Stimulated activated CD4-positive, alpha-beta T cell treated with anti-CD3 and anti-CD28 coated beads, Interleukin-4, amount 100 ng/mL, for 4 hours (primary cell): ENCODE measurements at regions not wholly inside any gene's neighbourhood (a gene's known extent, or its start where the extent isn't known, plus 50 kb on each side); places are given as distances from the start of the nearest gene placed in this dataset.
"Not testable (repeated sequence)": the region's sequence is repeated elsewhere in the genome, so short reads cannot be mapped to it uniquely, and the experiment has no call there.

Experiments used
- DNase-seq, 2 experiments: peaks; one replicate each; pipeline ENCODE4 v3.0.0-alpha.2; 2020

DNA sequence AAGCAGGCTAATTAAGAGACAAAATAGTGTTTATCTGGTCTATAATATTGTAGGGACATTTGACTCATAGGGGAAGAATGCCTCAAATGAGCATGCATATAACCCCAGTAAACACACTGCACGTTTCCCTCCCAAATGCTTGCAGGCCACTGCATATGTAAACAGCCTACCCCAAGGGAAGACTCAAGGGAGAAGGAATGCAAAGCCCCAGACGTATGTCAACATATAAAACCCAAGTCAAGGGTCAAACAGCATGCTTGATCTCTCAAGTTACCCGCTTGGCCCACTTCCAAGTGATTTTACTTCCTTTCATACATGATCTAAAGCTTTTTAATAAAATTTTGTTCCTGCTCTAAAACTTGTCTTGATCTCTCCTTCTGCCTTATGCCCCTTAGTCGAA is 1090.0 kb downstream of the OTOL1 start:
- no peak for DNase-seq

DNA sequence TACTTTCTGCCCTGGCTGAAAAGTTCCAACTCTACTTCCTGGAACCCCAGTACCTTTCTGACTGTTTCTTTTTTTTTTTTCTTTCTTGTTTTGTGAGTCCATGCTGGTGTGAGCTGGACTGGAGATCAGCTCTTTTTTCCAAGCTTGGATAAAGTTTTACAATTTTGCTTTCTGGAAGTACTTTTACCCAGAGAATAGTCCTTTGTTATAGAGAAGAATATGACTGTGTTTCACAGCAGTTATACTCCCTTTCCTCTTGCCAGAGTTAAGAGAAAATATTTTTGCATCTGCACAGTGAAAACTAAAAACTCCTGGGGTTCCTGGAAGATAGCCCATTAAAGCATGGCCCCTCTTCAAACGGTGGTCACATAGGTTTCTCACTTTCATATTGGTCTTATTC is 1100.6 kb downstream of the OTOL1 start:
- DNase-seq = no peak

DNA sequence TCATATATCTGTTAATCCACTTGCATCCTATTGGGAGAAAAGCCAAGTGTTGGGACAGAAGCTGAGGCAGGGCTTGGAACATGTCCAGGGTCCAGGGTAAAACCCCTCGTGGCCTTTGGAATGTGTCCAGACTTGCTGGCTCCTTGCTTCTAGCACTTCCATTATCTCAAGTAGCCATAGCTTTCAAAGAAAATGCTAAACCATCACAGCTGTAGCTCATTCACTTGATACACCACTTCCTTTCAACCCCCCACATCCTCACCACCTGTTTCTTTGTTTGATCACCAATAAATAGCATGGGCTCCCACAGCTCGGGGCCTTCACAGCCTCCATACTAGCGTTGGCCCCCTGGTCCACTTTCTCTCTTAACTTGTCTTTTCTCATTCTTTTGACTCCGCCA is 1101.9 kb downstream of the OTOL1 start:
- not testable (repeated sequence) for DNase-seq

DNA sequence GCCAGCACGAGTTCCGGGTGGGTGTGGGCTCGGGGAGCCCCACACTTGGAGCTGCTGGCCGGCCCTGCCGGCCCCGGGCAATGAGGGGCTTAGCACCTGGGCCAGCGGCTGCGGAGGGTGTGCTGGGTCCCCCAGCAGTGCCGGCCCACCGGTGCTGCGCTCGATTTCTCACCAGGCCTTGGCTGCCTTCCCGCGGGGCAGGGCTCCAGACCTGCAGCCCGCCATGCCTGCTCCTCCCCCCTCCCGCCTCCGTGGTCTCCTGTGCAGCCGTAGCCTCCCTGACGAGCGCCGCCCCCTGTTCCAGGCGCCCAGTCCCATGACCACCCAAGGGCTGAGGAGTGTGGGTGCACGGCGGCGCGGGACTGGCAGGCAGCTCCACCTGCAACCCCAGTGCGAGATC is 1103.1 kb downstream of the OTOL1 start:
- DNase-seq = not testable (repeated sequence)

DNA sequence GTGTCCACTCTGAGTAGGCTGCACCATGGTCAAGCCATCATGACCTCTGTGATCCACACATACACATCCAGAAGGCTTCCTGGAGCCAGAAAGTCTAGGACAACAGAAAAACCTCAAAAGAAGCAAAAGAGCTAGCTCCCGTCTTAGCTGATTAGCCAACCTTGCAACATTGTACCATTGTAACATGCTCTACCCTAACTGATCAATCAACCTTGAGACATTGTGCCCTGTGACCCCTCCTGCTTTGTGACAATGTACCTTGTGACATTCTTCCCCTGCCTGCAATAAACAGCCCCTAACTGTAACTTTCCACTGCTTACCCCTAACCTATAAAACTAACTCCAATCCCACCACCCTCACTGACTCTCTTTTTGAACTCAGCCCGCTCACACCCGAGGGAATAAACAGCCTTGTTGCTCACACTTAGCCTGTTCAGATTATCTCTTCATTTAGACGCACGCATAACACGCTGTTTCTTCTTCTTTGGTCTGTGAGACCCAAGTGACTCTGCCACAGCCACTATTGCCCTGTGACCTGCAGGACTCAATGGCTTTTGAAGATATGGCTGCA is 1104.6 kb downstream of the OTOL1 start:
- DNase-seq = no peak

DNA sequence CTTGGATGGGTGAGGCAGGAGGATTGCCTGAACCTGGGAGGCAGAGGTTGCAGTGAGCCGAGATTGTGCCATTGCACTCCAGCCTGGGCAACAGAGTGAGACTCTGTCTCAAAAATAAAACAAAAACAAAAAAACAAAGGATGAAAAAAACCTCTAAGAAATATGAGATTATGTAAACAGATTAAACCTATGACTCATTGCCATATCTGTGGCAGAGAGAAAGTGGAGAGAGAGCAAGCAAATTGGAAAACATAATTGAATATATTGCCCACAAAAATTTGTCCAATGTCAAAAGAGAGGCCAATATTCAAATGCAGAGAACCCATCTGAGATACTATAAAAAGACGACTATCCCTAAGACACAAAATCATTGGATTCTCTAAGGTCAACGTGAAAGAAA is 1106.0 kb downstream of the OTOL1 start:
- DNase-seq = no peak

DNA sequence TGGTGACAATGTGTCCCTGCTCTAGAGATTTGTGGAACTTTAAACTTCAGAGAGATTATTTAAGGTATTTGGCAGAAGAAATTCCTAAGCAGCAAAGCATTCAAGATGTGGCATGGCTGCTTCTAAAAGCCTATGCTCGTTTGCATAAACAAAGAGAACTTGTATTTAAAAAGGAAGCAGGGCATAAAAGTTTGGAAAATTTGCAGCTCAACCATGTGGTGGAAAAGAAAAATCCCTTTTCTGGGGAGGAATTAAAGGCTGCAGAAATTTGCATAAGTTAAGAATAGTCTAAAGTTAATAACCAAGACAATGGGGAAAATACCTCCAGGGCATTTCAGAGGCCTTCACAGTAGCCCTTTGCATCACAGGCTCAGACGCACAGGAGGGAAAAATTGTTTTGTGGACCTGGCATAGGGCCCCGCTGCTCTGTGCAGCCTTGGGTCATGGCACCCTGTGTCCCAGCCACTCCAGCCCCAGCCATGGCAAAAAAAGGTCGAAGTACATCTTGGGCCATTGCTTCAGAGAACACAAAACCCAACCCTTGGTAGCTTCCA is 1109.1 kb downstream of the OTOL1 start:
- DNase-seq = no peak

DNA sequence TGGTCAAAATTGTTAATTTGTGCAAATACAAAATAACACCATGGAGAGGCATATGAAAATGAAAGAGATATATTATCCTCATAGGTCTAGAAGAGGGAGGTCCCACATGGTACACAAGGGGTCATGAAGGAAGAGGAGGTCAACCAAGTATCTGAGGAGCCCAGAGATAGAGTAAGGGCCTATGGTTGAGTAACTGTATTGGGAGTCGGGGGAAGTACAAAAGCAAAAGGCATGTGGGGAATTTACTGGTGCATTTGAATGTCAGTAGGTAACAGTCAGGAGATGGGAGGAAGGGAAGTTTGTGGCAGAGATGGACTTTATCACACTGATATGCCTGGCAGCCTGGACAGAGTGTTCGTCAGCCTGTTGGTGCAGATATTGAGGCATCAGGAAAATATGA is 1113.7 kb downstream of the OTOL1 start:
- no peak for DNase-seq

DNA sequence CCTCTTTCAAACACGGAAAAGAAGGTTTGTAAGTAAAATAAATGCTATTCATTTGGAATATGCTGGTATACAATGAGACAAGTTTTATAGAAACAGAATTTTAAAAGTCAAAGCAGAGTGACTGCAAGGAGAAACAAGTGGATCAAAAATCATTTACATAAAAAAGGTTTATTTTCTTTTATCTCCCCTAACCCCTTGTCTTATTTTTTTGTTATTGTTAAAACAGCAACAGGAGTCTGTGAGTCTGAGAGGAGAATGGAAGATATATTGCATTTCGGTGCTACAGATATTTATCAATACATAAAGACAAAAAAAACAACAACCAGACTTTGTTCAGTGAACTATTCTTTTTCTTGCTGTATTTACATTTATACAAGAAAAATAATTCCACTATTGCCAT is 1116.4 kb downstream of the OTOL1 start:
- DNase-seq = no peak

DNA sequence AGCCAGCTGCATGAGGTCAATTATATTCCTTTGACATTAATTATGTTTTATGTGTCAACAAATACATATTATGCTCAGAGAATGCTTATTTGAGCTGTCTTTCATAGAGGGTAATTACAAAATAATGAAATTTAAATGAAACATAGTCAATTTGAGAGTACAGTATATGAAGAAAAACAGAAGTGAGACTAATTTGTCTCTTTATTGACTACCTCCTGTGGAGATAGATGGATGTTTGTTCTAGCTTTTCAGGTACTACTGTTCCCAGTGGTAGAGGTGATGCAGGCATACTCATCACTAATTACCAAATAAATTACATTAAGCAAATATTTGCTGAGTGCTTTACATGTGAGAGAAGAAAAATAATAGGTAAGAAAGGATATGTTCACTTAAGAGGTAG is 1129.6 kb downstream of the OTOL1 start:
- DNase-seq = no peak

DNA sequence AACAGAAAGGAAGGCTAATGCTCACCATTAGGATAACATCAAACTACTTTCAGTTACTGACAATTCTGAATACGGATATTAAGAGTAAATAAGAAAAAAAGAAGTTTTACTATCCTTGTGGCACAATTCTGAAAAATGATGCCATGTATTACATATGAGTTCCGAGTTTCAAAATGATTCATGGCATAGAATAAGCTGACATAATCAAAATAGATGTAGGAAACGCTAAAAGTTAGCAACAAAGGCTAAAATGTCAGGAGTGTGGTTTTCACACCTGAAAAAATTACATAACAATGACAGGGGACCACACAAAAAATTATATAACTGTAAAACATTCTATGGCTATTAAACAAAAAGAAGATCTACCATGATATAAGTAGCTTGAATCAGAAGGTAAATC is 1131.9 kb downstream of the OTOL1 start:
- DNase-seq = no peak

DNA sequence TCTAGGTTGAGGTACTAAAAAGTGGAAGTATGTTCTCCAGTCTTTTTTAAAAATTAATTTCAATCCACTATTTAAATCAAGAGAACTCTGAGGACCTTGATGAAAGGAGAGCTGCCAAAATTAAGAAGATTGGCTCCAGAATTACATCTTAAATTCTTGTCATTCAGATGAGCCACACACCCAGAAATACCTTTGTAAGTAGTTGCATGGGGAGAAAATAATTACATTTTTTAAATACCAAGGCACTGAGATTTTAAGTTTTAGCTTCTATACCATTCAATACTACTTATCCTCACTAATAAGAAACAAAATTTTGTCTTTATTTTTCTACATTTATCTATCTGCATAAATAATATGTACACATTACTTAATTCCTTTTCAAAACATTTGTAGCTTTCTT is 1132.8 kb downstream of the OTOL1 start:
- DNase-seq = no peak

DNA sequence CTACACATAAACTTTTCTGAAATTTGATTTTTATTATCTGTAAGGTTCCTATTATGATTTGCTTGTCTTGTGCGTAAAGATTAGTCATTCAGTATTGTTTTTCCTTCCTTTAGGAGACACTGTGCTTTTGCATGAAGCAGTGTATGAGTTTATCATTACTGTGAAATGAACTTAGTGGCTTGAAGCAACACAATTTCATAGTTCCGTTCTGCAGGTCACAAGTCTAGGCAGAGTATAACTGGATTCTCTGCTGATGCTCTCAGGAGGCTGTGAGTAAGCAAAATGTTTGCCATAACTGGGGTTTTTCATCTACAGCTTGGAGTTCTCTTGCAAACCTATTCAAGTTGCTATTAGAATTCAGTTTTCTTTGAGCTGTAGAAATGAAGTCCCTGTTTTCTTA is 1136.1 kb downstream of the OTOL1 start:
- DNase-seq = no peak

DNA sequence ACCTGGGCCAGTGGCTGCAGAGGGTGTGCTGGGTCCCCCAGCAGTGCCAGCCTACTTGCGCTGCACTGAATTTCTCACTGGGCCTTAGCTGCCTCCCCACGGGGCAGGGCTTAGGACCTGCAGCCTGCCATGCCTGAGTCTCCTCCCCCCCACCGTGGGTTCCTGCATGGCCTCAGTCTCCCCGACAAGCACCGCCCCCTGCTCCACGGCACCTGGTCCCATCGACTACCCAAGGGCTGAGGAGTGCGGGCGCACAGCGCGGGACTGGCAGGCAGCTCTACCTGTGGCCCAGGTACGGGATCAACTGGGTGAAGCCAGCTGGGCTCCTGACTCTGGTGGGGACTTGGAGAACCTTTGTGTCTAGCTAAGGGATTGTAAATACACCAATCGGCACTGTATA is 1143.6 kb downstream of the OTOL1 start:
- not testable (repeated sequence) for DNase-seq

DNA sequence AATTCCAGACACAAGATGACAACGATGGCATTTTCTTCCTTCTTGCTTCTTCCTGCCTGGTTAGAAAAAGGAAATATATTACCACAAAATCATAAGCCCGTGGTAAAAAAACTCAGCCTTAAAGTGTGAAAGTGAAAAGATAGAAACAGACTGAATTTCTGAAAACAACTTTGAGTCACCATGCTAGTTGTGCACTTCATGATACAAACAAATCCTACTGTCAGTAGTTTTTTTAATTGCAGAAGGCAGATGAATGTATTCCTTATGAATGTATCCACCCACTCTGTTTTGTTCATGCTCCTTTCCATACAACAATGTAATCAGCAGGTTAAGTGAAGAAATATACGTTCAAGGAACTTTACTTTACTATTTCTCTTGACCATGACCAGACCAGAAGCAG is 1144.7 kb downstream of the OTOL1 start:
- DNase-seq = no peak

DNA sequence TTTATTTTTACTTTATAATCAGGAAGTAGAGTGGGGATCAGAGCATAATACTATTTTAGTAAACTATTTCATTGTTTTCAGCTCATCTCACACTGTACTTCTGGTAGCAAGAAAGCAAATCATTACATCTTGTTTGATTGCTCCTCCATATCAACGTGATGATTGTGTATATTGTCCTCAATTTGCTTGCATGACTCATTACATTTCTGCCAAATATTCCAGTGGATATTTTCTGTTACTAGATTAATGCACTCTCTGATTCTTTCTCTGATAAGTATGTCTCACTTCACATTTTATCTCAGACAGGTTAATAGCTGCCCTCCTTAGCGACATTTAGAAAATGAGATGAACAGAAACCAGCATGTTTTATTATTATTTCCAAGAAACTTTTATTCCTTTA is 1145.3 kb downstream of the OTOL1 start:
- DNase-seq = no peak

DNA sequence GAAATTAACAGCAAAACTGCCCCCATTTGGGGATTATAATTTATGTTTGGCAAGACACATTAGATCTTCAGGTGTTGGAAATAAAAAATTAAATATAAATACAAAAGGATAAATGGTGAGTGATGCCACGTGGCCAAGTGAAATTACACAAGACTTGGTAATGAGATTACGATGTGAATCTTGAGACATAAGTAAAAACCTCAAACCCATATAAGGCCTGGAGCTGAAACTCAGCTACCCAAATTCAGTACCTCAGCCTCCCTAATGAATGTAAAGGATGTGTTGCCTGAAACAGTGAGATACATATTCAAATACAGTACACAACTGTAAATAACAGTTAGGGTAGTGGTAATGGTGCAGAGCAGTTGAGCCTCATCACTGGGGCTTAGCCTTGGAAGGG is 1146.6 kb downstream of the OTOL1 start:
- no peak for DNase-seq

DNA sequence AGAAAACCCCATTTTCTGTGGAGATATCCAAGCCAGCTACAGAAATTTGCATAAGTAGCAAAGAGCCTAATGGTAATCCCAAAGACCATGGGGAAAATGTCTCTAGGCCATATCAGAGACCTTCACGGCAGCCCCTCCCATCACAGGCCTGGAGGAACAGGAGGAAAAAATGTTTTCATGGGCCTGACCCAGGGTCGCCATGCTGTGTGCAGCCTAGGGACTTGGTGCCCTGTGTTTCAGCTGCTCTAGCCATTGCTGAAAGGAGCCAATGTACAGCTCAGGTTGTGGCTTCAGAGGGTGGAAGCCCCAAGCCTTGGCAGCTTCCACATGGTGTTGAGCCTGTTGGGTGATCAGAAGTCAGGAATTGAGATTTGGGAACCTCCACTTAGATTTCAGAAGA is 1150.7 kb downstream of the OTOL1 start:
- no peak for DNase-seq

DNA sequence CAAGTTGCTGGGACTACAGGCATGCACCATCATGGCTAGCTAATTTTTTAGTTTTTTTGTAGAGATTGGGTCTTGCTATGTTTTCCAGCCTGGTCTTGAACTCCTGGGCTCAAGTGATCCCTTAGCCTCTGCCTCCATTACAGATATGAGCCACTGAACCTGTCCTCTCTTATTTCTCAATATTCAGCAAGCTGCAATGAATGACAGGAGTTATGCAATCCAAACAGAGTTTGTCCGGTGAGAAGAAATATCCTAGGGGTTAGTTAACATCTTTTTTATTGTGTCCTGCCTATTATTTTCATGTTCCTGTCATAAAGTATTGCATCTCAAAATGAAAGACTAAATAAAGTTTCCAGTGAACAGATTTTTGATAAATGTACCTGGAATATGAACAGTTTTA is 1161.4 kb downstream of the OTOL1 start:
- no peak for DNase-seq

DNA sequence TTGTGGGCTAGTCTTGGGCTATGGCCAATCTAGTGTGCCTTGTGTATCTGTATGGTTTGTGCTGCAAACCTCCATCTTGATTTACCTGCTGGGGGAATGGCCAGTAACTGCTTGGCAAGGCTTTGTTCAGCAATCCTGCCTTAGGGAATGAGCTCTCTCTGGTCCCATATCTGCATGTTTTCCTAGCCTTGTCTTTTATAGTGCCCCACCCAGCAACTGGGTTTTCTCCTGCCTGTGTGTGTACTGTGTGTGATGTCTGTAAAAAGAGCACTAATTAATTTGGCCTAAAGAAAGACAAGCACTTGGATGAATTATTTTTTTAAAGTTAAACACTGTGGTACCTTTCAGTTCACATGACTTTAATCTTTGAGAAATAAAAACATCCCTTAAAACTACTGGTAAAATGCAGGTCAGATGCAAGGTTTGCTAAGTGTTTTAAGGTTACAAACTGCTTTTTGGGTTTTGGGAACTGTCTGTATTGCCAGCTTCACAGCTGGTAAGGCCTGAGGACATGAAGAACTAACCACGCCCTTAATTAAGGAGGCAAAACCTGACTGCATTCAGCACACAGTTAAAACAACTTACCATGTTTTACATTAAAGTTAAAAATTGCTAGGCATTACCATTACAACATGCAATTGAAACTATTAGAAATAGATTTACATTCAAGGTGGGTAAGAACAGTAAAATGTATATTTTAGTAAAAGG is 1169.2 kb downstream of the OTOL1 start:
- no peak for DNase-seq

DNA sequence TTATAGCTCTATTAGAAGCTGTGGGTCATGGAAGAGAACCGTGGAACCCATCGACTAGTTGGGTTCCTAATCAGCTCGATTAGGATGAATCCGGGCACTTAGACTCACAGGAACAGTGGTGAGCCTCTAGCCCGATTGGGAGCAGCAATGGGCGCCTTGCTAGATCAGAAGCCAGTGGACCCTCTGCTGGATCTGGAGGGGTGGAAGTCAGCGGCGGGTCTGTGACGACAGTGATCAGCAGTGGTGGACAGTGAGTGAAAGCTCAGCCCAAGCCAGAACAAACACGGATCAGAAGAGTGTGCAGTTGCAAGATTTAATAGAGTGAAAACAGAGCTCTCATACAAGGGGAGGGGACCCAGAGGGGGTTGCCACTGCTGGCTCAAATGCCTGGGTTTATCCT is 1170.2 kb downstream of the OTOL1 start:
- DNase-seq = no peak

DNA sequence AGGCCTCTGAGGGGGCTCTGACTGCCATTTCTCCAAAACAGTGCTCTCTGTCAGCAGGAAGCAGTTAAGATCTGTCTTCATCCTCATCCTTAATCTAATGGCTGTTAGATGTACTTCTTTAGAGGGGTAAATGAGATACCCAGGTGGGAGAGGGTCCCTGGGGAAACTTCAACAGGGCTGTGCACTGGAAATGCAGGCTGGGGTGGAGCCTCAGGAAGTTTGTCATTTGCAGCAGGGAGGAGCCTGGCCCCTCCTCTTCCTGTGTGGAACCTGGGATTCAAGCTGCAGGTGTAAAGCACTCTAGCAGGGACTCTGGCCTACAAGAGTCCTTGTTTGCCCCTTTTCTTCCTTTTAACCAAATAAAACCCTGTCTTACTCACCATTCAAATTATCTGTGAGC is 1173.6 kb downstream of the OTOL1 start:
- no peak for DNase-seq

DNA sequence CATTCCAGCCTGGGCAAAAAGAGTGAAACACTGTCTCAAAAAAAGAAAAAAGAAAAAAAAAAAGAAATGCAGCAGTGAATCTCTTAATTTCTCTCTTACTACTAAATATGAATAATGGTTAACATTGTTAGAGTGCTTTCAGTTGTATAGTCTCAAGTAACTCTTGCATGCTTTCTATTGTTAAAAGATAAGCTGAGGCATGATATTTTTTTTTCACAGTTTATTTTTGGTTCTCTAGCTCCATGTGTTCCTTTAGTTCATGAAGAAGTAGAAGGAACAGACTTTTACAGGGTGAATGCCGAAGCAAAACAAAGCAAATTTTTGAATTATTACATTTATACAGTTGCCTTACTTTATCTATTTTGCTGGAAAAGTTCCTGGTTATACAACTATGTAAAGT is 1180.9 kb downstream of the OTOL1 start:
- no peak for DNase-seq

DNA sequence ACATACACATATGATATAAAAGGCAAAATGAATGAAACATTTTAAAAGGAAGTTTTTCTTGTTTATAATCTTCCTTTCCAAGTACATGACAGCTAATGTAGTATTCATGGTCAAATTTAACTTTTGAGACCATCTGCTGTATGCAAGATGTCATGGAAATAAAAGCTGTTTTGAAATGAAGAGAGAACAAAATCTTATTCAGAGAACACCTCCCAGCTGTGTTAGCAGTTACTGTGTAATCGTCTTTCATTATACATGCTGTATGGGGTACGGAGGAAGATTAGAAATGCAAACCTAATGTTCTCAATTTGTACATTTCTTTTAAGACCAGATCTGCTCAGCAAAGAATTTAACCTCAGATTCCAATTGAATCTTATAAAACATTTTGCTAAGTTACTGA is 1182.3 kb downstream of the OTOL1 start:
- no peak for DNase-seq

DNA sequence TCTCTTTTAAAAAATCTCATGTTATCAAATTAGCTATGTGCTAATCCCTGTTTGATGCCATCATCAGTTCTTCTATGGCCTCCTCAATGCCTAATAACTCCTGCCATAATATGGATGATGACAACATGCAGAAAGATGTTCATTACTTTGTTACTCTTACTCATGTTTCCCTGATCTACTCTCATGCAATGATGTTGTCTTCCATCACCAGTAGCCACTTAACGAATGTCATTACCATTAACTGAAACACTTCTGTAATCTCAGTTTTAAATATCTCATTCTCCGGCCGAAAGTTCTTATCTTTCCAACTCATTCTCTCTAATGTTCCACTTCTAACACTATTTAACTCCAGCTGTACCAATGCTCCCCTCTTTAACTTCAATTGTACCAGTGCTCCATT is 1187.7 kb downstream of the OTOL1 start:
- DNase-seq = no peak
